Endothelial cell of umbilical vein (primary cell): ENCODE measurements at regions not wholly inside any gene's neighbourhood (a gene's known extent, or its start where the extent isn't known, plus 50 kb on each side); places are given as distances from the start of the nearest gene placed in this dataset.

Experiments used
- BruUV-seq: library from RNA; stranded (reverse); fragments of 400-500 nt; replicated peaks from 2 replicates; lab custom pipeline; 2021; lab: Mats Ljungman, UMichigan
- CTCF ChIA-PET: fragments of 300-600, 350-600 bp; sonication (Branson Sonifier 250); formaldehyde crosslinking; loops from one replicate; lab custom pipeline; 2021; ENCODE audit warnings: antibody characterized with exemption, inconsistent platforms; lab: Charles Lee
- POLR2A ChIA-PET: fragments of 300-600, 350-600 bp; sonication (Branson Sonifier 250); formaldehyde crosslinking; loops from one replicate; lab custom pipeline; 2021; ENCODE audit warnings: antibody characterized with exemption, inconsistent platforms; lab: Charles Lee
- DNase-seq: peaks from one replicate; pipeline ENCODE4 v3.0.0-alpha.2; 2011; ENCODE audit warnings: low read depth, low spot score
- FAIRE-seq: peaks from 2 replicates; lab custom pipeline; 2011; peaks lifted over from hg19 to GRCh38; lab: Jason Lieb, UNC
- H2AFZ ChIP-seq: 2 replicates; pipeline ENCODE4 v1.6.0; 2012; ENCODE audit warnings: low read depth, low read length, control low read depth, inconsistent platforms
- H3K27ac ChIP-seq: 2 replicates; pipeline ENCODE4 v1.5.1; 2011; ENCODE audit warnings: low read depth, mild to moderate bottlenecking, control low read depth, low read length, moderate library complexity; ENCODE audit not compliant: insufficient read depth
- H3K27me3 ChIP-seq, 2 experiments: 2 replicates each; pipeline versions ENCODE4 v1.6.0 to v1.6.1; 2011; ENCODE audit warnings: low read length in 2 of 2, mixed read lengths in 1 of 2; ENCODE audit not compliant: control insufficient read depth in 2 of 2, insufficient read depth in 2 of 2
- H3K36me3 ChIP-seq, 2 experiments: 2 replicates in 1 of 2; 3 replicates in 1 of 2; pipeline ENCODE4 v1.5.1; 2011; ENCODE audit warnings: low read length in 2 of 2, mild to moderate bottlenecking in 1 of 2, moderate library complexity in 1 of 2; ENCODE audit not compliant: control insufficient read depth in 2 of 2, insufficient read depth in 2 of 2; ENCODE audit errors: extremely low read depth in 1 of 2
- H3K4me1 ChIP-seq: 3 replicates; pipeline ENCODE4 v1.5.1; 2011; ENCODE audit warnings: mild to moderate bottlenecking, low read length; ENCODE audit not compliant: control insufficient read depth, insufficient read depth; ENCODE audit errors: extremely low read depth
- H3K4me2 ChIP-seq: 2 replicates; pipeline ENCODE4 v1.6.1; 2011; ENCODE audit warnings: low read length, control low read depth, mixed read lengths; ENCODE audit not compliant: insufficient read depth
- H3K4me3 ChIP-seq, 3 experiments: fragments of 200-600 bp in 1 of 3; sonication (generic), shearing (Covaris generic) in 1 of 3; replicated peaks in 1 of 3; 2 replicates each; pipeline ENCODE4 v1.5.1; 2011 to 2016; ENCODE audit warnings: control low read depth in 3 of 3, low read length in 3 of 3, mild to moderate bottlenecking in 2 of 3, inconsistent platforms in 1 of 3, low read depth in 1 of 3, moderate library complexity in 1 of 3; ENCODE audit not compliant: insufficient read depth in 1 of 3
- H3K79me2 ChIP-seq: 2 replicates; pipeline ENCODE4 v1.6.0; 2012; ENCODE audit warnings: low read length, inconsistent platforms; ENCODE audit not compliant: control insufficient read depth, insufficient read depth
- H3K9ac ChIP-seq: replicated peaks from 2 replicates; pipeline ENCODE3; 2011; ENCODE audit warnings: low read length, control low read depth; ENCODE audit not compliant: insufficient read depth; ENCODE audit errors: extremely low read depth
- H3K9me1 ChIP-seq: replicated peaks from 3 replicates; pipeline ENCODE4 v1.6.0; 2011; ENCODE audit warnings: mild to moderate bottlenecking, low read length; ENCODE audit not compliant: control insufficient read depth, insufficient read depth; ENCODE audit errors: extremely low read depth
- H3K9me3 ChIP-seq: replicated peaks from 2 replicates; pipeline ENCODE4 v1.5.1; 2012; ENCODE audit warnings: low read length, inconsistent platforms; ENCODE audit not compliant: control insufficient read depth, insufficient read depth
- H4K20me1 ChIP-seq: replicated peaks from 2 replicates; pipeline ENCODE3; 2011; ENCODE audit warnings: mild to moderate bottlenecking, low read length; ENCODE audit not compliant: control insufficient read depth, insufficient read depth; ENCODE audit errors: extremely low read depth
- EZH2 ChIP-seq: IDR thresholded peaks from 2 replicates; pipeline ENCODE4 v1.6.1; 2012; ENCODE audit warnings: borderline replicate concordance, low read depth, mild to moderate bottlenecking, moderate library complexity, low read length, inconsistent platforms; ENCODE audit not compliant: severe bottlenecking
- FOS ChIP-seq: IDR thresholded peaks from 2 replicates; pipeline ENCODE4 v1.6.1; 2011; ENCODE audit warnings: mild to moderate bottlenecking, low read length, moderate library complexity, borderline replicate concordance; ENCODE audit not compliant: insufficient read depth
- GATA2 ChIP-seq: IDR thresholded peaks from 2 replicates; pipeline ENCODE4 v1.7.0; 2011; ENCODE audit warnings: low read depth, mild to moderate bottlenecking, moderate library complexity, mixed read lengths, low read length; ENCODE audit not compliant: insufficient read length, insufficient read depth
- JUN ChIP-seq: IDR thresholded peaks from 2 replicates; pipeline ENCODE4 v1.6.1; 2011; ENCODE audit warnings: borderline replicate concordance, low read depth; ENCODE audit not compliant: insufficient read length, insufficient read depth
- MAX ChIP-seq: IDR thresholded peaks from 2 replicates; pipeline ENCODE4 v1.6.1; 2011; ENCODE audit not compliant: insufficient read depth, insufficient read length
- MYC ChIP-seq: IDR thresholded peaks from one replicate; pipeline ENCODE4 v1.6.1; 2011; ENCODE audit warnings: mild to moderate bottlenecking, low read depth, low read length
- POLR2A ChIP-seq: IDR thresholded peaks from 2 replicates; pipeline ENCODE4 v1.6.1; 2012; ENCODE audit warnings: low read depth, mild to moderate bottlenecking, control low read depth, low read length
- POLR2AphosphoS5 ChIP-seq: IDR thresholded peaks from 2 replicates; pipeline ENCODE4 v1.6.1; 2012; ENCODE audit warnings: low read depth, mild to moderate bottlenecking, control low read depth, low read length, moderate library complexity; ENCODE audit not compliant: insufficient read depth
- dilution Hi-C: fragments of 300-500 bp; cut with MboI; formaldehyde crosslinking; loops from one replicate; pipeline ENCODE4 v1.15.0; 2019; ENCODE audit warnings: low sequenced_read_pairs; ENCODE audit not compliant: extremely low pct_ligation_motif_present
- intact Hi-C: fragments of 100-400 bp; cut with micrococcal nuclease; formaldehyde crosslinking; loops from one replicate; pipeline ENCODE4 v1.10.0; 2022
- TF ChIP-seq, protein P1 (sequence below), 2 donors: IDR thresholded peaks; 1 replicate in 1 of 2; 2 replicates in 1 of 2; pipeline ENCODE4 v1.5.1; 2011; ENCODE audit warnings: low read length in 2 of 2, mild to moderate bottlenecking in 2 of 2, moderate library complexity in 2 of 2, control low read depth in 1 of 2, inconsistent platforms in 1 of 2, low read depth in 1 of 2; ENCODE audit not compliant: insufficient read depth in 1 of 2; ENCODE audit errors: extremely low read depth in 1 of 2

- intact Hi-C loops, result no loop called here
Observed at GRCh38 chr2:226488034-226488433, 311.6 kb downstream of the IRS1 start.

More at GRCh38 chr2:226488034-226488433, 311.6 kb downstream of the IRS1 start:
- POLR2A ChIA-PET, result no interaction called here
- BruUV-seq, result no TSS peak
- no peak overlapping the region for H2AFZ ChIP-seq
- CTCF ChIA-PET, result no interaction called here
- no peak for FAIRE-seq
- dilution Hi-C loops, result no loop called here
- no peaks in the 10 kb centered on the region for H4K20me1 ChIP-seq
- no peak for DNase-seq
- no peaks in the 10 kb centered on the region for H3K4me1 ChIP-seq
- no peaks in the 10 kb centered on the region for H3K9me3 ChIP-seq
- no peaks in the 10 kb centered on the region for H3K36me3 ChIP-seq
- H3K9me1 ChIP-seq, result no peaks in the 10 kb centered on the region
- H3K9ac ChIP-seq, result no peak overlapping the region
- H3K4me2 ChIP-seq, result no peak overlapping the region
- H3K4me3 ChIP-seq, result no peak overlapping the region
- H3K79me2 ChIP-seq, result no peaks in the 10 kb centered on the region
- no peak overlapping the region for H3K27ac ChIP-seq
- no peaks in the 10 kb centered on the region for H3K27me3 ChIP-seq
- TF ChIP-seq EZH2 (no peak), MYC (no peak), FOS (no peak), JUN (no peak), POLR2AphosphoS5 (no peak), MAX (no peak), POLR2A (no peak), GATA2 (no peak)
- TF ChIP-seq, protein P1, sequence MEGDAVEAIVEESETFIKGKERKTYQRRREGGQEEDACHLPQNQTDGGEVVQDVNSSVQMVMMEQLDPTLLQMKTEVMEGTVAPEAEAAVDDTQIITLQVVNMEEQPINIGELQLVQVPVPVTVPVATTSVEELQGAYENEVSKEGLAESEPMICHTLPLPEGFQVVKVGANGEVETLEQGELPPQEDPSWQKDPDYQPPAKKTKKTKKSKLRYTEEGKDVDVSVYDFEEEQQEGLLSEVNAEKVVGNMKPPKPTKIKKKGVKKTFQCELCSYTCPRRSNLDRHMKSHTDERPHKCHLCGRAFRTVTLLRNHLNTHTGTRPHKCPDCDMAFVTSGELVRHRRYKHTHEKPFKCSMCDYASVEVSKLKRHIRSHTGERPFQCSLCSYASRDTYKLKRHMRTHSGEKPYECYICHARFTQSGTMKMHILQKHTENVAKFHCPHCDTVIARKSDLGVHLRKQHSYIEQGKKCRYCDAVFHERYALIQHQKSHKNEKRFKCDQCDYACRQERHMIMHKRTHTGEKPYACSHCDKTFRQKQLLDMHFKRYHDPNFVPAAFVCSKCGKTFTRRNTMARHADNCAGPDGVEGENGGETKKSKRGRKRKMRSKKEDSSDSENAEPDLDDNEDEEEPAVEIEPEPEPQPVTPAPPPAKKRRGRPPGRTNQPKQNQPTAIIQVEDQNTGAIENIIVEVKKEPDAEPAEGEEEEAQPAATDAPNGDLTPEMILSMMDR (IDR thresholded peaks at IDR 0.05; ENCODE audit: extremely low read depth in 1 of 2, insufficient read depth in 1 of 2, low read depth in 1 of 2, low read length in 2 of 2), result no peak
